ENCODE measurements at regions not wholly inside any gene's neighbourhood (a gene's known extent, or its start where the extent isn't known, plus 50 kb on each side); places are given as distances from the start of the nearest gene placed in this dataset.
"Not testable (repeated sequence)": the region's sequence is repeated elsewhere in the genome, so short reads cannot be mapped to it uniquely, and the experiment has no call there.

- no peak for DNase-seq (ENCODE audit: low spot score)
These were observed 143.6 kb downstream of the TFAP2B start for GRCh38 chr6:50962213-50962759.

- no peak for DNase-seq (ENCODE audit: low spot score)
These were observed 145.3 kb downstream of the TFAP2B start for GRCh38 chr6:50963952-50964351.

GRCh38 chr6:50965495-50965894 lies 146.8 kb downstream of the TFAP2B start:
- no peak for DNase-seq (ENCODE audit: low spot score)

- DNase-seq (ENCODE audit: low spot score), result no peak
These were observed 147.9 kb downstream of the TFAP2B start for GRCh38 chr6:50966532-50966931.

- no peak for DNase-seq (ENCODE audit: low spot score)
These were observed 148.3 kb downstream of the TFAP2B start for GRCh38 chr6:50966986-50967385.

GRCh38 chr6:50968246-50968645 lies 149.6 kb downstream of the TFAP2B start:
- not testable (repeated sequence) for DNase-seq (ENCODE audit: low spot score)

- DNase-seq (ENCODE audit: low spot score), result no peak
These were observed 152.2 kb downstream of the TFAP2B start for GRCh38 chr6:50970908-50971307.

- no peak for DNase-seq (ENCODE audit: low spot score)
These were observed 154.8 kb downstream of the TFAP2B start for GRCh38 chr6:50973464-50973863.

GRCh38 chr6:50974319-50974718 lies 155.6 kb downstream of the TFAP2B start:
- DNase-seq (ENCODE audit: low spot score), result no peak

GRCh38 chr6:50975216-50975615 lies 156.5 kb downstream of the TFAP2B start:
- DNase-seq (ENCODE audit: low spot score), result no peak

GRCh38 chr6:50976907-50977306 lies 158.2 kb downstream of the TFAP2B start:
- no peak for DNase-seq (ENCODE audit: low spot score)

GRCh38 chr6:50977796-50978195 lies 159.1 kb downstream of the TFAP2B start:
- no peak for DNase-seq (ENCODE audit: low spot score)

- no peak for DNase-seq (ENCODE audit: low spot score)
These were observed 159.9 kb downstream of the TFAP2B start for GRCh38 chr6:50978380-50979170.

GRCh38 chr6:50979171-50979525 lies 160.5 kb downstream of the TFAP2B start:
- peak; percentile 15 for DNase-seq (ENCODE audit: low spot score)

GRCh38 chr6:50984135-50984534 lies 165.5 kb downstream of the TFAP2B start:
- no peak for DNase-seq (ENCODE audit: low spot score)

GRCh38 chr6:50986319-50986718 lies 167.6 kb downstream of the TFAP2B start:
- no peak for DNase-seq (ENCODE audit: low spot score)

- no peak for DNase-seq (ENCODE audit: low spot score)
These were observed 170.5 kb downstream of the TFAP2B start for GRCh38 chr6:50989123-50989522.

- no peak for DNase-seq (ENCODE audit: low spot score)
These were observed 172.2 kb downstream of the TFAP2B start for GRCh38 chr6:50990750-50991446.

- no peak for DNase-seq (ENCODE audit: low spot score)
These were observed 173.6 kb downstream of the TFAP2B start for GRCh38 chr6:50992232-50992631.

GRCh38 chr6:50992704-50993625 lies 174.3 kb downstream of the TFAP2B start:
- no peak for DNase-seq (ENCODE audit: low spot score)

- no peak for DNase-seq (ENCODE audit: low spot score)
These were observed 175.5 kb downstream of the TFAP2B start for GRCh38 chr6:50993941-50994720.

Measured in Ammon's horn (tissue), 1 donor.